Panc1 (cell line): ENCODE measurements at regions not wholly inside any gene's neighbourhood (a gene's known extent, or its start where the extent isn't known, plus 50 kb on each side); places are given as distances from the start of the nearest gene placed in this dataset.

Experiments
- ATAC-seq: fragments of 200-7000 bp; cut with Tn5 transposase; 2 replicates; pipeline ENCODE4 v1.9.1; 2020; ENCODE audit warnings: mild to moderate bottlenecking, moderate library complexity
- BruUV-seq: library from RNA; stranded (reverse); fragments of 400-500 nt; replicated peaks from 2 replicates; lab custom pipeline; 2021; lab: Mats Ljungman, UMichigan
- CTCF ChIA-PET: fragments of 300-600 bp; sonication (Branson Sonifier 250); formaldehyde crosslinking; loops from one replicate; lab custom pipeline; 2022; ENCODE audit warnings: antibody characterized with exemption; lab: Charles Lee
- POLR2A ChIA-PET: fragments of 300-600 bp; sonication (Branson Sonifier 250); formaldehyde crosslinking; loops from one replicate; lab custom pipeline; 2022; ENCODE audit warnings: antibody characterized with exemption; lab: Charles Lee
- DNase-seq: peaks from one replicate; pipeline ENCODE4 v3.0.0-alpha.2; 2010; ENCODE audit warnings: low read depth, low spot score
- H3K27ac ChIP-seq: 2 replicates; pipeline ENCODE4 v1.5.1; 2011; ENCODE audit warnings: mild to moderate bottlenecking, low read length, inconsistent platforms
- H3K27me3 ChIP-seq: fragments of 200-500 bp; sonication (Bioruptor generic); 2 replicates; pipeline ENCODE4 v1.6.0; 2014; ENCODE audit warnings: low read length, inconsistent platforms; ENCODE audit not compliant: control insufficient read depth, insufficient read depth
- H3K36me3 ChIP-seq: fragments of 200-500 bp; sonication (Bioruptor generic); 2 replicates; pipeline ENCODE4 v1.5.1; 2014; ENCODE audit warnings: inconsistent platforms, mild to moderate bottlenecking, low read length, moderate library complexity; ENCODE audit not compliant: control insufficient read depth, insufficient read depth
- H3K4me1 ChIP-seq: 2 replicates; pipeline ENCODE4 v1.5.1; 2011; ENCODE audit warnings: inconsistent platforms, mild to moderate bottlenecking, low read length, moderate library complexity; ENCODE audit not compliant: control insufficient read depth, insufficient read depth
- H3K4me3 ChIP-seq, 2 experiments: 2 replicates each; pipeline ENCODE4 v1.5.1; 2011 to 2012; ENCODE audit warnings: low read depth in 2 of 2, low read length in 2 of 2, mild to moderate bottlenecking in 2 of 2, inconsistent platforms in 1 of 2, moderate library complexity in 1 of 2
- H3K9me3 ChIP-seq: fragments of 200-500 bp; sonication (Bioruptor generic); 2 replicates; pipeline ENCODE4 v1.5.1; 2014; ENCODE audit warnings: low read depth, mild to moderate bottlenecking, inconsistent platforms, low read length, moderate library complexity; ENCODE audit not compliant: control insufficient read depth, insufficient read depth
- POLR2AphosphoS5 ChIP-seq: IDR thresholded peaks from 2 replicates; pipeline ENCODE4 v1.6.1; 2012; ENCODE audit warnings: mild to moderate bottlenecking, low read depth, low read length, moderate library complexity
- REST ChIP-seq, 2 experiments: IDR thresholded peaks; 2 replicates each; pipeline ENCODE4 v1.6.1; 2011 to 2012; ENCODE audit warnings: low read depth in 2 of 2, control low read depth in 1 of 2, low read length in 1 of 2, mild to moderate bottlenecking in 1 of 2, moderate library complexity in 1 of 2; ENCODE audit not compliant: insufficient read depth in 1 of 2
- SIN3A ChIP-seq: IDR thresholded peaks from 2 replicates; pipeline ENCODE4 v1.6.1; 2012; ENCODE audit warnings: low read depth, mild to moderate bottlenecking, low read length, moderate library complexity, borderline replicate concordance; ENCODE audit not compliant: insufficient read depth
- TCF7L2 ChIP-seq: IDR thresholded peaks from 2 replicates; pipeline ENCODE4 v1.6.1; 2011; ENCODE audit warnings: mild to moderate bottlenecking, low read depth, low read length, inconsistent platforms
- in situ Hi-C: cut with HindIII; loops from 2 replicates; pipeline ENCODE4 v1.10.0; 2016; ENCODE audit warnings: low sequenced_read_pairs, low pct_unique_long_range_greater_than_20kb
- intact Hi-C: fragments of 100-400 bp; cut with micrococcal nuclease; formaldehyde crosslinking; loops from one replicate; pipeline ENCODE4 v1.10.0; 2022; ENCODE audit not compliant: unreplicated experiment
- TF ChIP-seq, protein P1 (sequence below): fragments of 450-650 bp; IDR thresholded peaks from 2 replicates; pipeline ENCODE4 v1.5.1; 2017; ENCODE audit warnings: mild to moderate bottlenecking

DNA sequence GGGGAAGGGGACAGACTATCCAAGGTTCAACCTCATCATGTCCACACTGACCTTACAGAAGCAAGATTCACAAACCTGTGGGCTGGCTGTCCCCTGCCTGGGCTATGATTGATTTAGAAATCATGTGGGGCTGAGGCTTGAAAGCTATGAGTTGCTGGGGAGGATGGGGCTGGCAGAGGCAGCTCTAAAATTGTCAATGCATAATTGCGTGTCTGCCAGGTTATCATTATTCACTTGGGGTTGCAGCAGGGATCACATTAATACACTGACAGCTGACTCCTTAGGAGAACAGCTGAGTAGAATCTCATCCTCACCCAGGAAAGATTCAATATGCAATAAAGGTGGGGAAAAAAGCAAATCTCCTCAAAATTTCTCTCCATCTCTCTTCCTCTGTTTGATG lies 866.3 kb downstream of the CCSER2 start:
- Histone ChIP-seq H3K27ac (no peak overlapping the region), H3K4me3 (no peak overlapping the region), H3K36me3 (no peaks in the 10 kb centered on the region), H3K4me1 (no peaks in the 10 kb centered on the region), H3K9me3 (no peaks in the 10 kb centered on the region), H3K27me3 (no peaks in the 10 kb centered on the region)
- intact Hi-C loops = no loop called here
- ATAC-seq (no peak), DNase-seq (no peak)
- TF ChIP-seq TCF7L2 (no peak), POLR2AphosphoS5 (no peak), SIN3A (no peak), REST (IDR thresholded peaks at IDR 0.05; ENCODE audit: insufficient read depth in 1 of 2, low read depth in 2 of 2, low read length in 1 of 2) (no peak)
- TF ChIP-seq, protein P1, sequence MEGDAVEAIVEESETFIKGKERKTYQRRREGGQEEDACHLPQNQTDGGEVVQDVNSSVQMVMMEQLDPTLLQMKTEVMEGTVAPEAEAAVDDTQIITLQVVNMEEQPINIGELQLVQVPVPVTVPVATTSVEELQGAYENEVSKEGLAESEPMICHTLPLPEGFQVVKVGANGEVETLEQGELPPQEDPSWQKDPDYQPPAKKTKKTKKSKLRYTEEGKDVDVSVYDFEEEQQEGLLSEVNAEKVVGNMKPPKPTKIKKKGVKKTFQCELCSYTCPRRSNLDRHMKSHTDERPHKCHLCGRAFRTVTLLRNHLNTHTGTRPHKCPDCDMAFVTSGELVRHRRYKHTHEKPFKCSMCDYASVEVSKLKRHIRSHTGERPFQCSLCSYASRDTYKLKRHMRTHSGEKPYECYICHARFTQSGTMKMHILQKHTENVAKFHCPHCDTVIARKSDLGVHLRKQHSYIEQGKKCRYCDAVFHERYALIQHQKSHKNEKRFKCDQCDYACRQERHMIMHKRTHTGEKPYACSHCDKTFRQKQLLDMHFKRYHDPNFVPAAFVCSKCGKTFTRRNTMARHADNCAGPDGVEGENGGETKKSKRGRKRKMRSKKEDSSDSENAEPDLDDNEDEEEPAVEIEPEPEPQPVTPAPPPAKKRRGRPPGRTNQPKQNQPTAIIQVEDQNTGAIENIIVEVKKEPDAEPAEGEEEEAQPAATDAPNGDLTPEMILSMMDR = no peak
- in situ Hi-C loops = no loop called here
- ChIA-PET POLR2A (no interaction called here), CTCF (interaction anchor here (0.7 kb wide), 1 partner anchor 101 kb away, joined by 3 read pairs; no protein-coding TSS in a partner anchor)
- BruUV-seq = no TSS peak

- H3K9me3 ChIP-seq = no peaks in the 10 kb centered on the region
- in situ Hi-C loops = no loop called here
- POLR2A ChIA-PET = no interaction called here
- H3K36me3 ChIP-seq = no peaks in the 10 kb centered on the region
- H3K4me1 ChIP-seq = no peaks in the 10 kb centered on the region
- no peak overlapping the region for H3K27ac ChIP-seq
- CTCF ChIA-PET = no interaction called here
- TF ChIP-seq TCF7L2 (no peak), POLR2AphosphoS5 (no peak), REST (IDR thresholded peaks at IDR 0.05; ENCODE audit: insufficient read depth in 1 of 2, low read depth in 2 of 2, low read length in 1 of 2) (no peak), SIN3A (no peak)
- TF ChIP-seq, protein P1 = no peak
- H3K27me3 ChIP-seq = no peaks in the 10 kb centered on the region
- intact Hi-C loops = no loop called here
- no peak overlapping the region for H3K4me3 ChIP-seq
- DNase-seq = no peak
- no peak for ATAC-seq
- no TSS peak for BruUV-seq
These were observed 867.2 kb downstream of the CCSER2 start for GRCh38 chr10:85195596-85195995.
